GM19463 (cell line): ENCODE measurements at regions not wholly inside any gene's neighbourhood (a gene's known extent, or its start where the extent isn't known, plus 50 kb on each side); places are given as distances from the start of the nearest gene placed in this dataset.

ENCODE experiments used
- ATAC-seq: cut with Tn5 transposase; IDR thresholded peaks from one replicate; pipeline ENCODE4 v1.9.1; 2021; ENCODE audit warnings: mild to moderate bottlenecking, moderate library complexity; ENCODE audit not compliant: unreplicated experiment

DNA sequence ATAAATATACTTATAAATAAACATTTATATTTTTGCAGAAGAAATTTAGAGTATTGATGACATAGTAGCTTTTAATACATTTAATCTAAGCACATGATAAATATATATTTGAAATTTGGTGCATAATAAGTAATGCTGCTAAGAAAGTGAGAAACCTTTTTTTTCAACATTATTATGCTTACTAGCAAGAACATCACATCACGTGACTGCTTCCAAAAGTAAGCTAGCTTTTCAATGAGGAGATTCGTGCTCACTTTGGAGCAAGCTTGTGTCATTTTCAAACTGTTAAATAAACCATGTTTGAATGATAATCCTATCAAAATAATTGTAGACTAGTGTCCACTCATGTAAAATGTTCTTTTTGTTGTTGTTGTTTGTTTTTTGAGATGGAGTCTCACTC is 109.0 kb upstream of the SLC4A7 start:
- no peak for ATAC-seq

DNA sequence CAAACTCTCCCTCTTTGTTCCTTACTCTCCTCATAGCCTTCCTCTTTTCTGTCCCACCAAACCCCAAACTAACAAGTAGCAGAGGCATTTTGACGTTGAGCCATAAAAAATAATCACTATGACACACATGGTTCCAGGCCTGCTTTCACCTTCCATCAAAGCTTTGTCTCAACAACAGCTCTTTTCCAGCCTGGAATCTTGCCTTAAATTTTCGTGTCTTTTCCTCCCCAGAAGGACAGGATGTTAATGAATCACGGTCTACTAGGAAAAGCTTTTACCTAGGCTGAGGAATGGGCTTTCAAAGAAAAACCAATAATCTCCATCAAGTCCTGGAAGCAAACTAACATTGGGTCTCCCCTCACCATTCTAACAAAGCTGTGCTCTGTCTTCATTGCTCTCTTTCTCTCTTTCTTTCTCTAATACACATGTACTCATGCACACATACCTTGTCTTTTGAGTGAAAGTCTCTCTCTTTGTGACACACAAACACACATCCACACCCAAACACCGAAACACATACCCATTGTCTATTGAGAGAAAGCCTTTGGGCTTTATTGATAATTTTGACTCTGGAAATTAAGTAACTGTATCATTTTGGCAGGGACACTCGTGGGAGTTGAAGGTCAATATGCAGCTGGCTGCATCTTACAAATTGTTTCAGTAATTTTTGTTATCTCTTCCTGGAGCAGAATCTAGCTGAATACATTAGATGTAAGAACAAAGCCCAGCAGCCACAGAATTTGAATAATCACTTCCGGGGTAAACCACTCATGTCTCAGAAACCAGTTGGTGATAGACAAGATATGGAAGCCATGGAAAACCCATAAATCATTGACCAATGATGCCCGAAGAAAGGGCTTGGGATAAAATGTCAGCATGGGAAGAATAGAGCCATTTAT is 107.4 kb upstream of the SLC4A7 start:
- peak; percentile 35 for ATAC-seq

DNA sequence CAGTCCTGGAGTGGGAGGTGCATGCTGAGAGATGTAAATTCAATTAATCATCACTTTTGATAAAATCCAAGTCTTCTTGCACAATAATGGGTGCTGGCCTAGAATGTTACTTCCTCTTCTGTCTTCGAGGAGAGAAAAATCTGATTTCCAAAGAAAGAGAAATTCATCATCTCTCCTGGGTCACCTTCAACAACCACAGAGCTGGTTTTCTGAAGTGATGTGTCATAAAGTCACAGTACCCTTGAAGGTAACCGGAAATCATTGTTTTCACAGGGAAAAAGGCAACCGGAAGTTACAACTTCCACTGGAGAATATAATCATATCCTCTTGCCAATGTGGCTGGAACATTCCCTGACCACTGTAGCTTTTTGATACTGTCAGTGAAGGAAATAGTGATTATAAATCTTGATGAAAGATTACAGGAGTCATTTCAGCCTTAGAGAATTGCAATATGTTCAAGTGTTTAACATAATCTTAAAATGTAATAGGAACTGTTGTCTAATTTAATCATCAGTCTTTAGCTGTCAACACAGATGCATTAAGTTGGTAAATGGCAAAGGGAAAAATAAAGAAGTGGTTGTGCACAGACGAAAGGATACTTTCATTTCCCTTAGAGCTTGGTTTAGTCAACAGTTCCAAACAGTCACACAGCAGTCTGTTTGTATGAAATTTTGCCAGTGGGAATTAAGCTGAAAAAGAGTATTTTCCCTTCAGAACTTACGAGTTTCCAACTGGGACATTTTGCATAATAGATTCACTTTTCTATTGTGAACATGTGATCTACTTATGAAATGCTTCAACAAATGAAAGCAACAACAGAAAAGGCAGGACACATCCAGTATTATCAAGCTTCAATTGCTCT is 106.5 kb upstream of the SLC4A7 start:
- ATAC-seq: no peak

DNA sequence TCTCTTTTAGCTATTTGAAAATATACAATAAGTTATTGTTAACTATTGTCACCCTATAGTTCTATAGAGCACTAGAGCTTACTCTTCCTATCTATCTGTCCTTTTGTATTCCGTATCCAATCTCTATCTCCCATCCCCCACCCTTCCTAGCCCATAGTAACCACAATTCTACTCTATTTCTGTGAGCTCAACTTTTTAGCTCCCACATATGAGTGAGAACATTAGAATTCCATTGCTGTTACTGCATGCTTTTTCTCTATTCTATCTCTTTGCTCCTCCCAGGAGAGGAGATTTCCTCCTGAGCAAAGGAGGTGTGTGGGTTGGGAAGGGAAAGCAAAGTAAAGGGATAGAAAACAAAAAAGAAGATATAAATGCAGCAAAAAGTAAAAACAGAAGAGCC is 105.6 kb upstream of the SLC4A7 start:
- ATAC-seq: no peak

DNA sequence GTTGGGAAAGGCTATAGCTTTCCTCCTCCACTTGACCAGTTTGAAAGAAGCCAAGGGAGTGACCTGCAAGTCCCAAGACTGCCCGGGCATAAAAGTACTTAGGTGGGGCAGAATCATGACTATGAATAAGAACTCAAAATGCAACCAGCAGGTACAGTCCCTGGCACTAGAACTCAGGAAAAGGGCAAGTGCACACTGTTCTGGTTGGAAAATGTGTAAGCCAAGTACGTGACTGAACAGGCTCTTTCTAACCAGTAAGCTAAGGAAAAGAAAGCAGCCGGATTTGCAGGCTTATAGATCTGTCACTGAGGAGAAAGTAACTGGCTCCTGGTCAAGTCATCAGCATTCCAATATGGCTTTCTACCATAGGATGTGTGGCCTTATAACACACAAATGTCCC is 101.2 kb upstream of the SLC4A7 start:
- ATAC-seq: no peak

DNA sequence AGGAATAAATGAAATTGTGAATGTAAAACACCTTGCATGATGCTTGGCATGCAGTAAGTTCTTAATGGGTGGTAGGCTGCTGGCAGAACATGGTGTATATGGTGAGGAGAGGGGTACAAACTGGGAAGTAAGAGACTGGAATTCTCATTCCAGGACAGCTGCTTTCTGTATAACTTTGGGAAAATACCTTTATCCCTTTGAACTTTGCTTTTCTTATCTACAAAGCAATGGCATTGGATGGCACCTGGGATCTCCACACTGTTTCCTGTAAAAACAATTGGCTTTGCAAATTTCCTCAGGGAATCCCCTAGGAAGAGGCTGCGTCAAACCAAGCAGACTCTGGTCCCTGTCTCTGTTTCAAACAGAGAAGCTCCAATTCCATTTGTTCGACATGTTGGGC is 100.7 kb upstream of the SLC4A7 start:
- no peak for ATAC-seq

DNA sequence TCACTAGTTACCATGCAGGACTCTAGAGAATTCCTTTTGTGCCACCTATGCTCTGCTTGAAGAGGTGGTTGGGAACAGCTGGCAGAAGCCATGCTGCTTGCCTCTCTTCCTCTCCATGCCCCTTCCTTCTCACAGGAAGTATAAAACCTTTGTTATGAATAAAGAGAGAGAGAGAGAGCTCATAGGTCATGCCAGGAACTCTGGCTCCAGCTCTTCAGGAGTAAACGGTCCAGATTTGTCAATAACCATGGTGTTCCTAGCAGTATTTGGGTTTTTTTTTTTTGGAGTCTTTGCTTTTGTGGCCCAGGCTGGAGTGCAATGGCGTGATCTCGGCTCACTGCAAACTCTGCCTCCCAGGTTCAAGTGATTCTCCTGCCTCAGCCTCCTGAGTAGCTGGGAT is 97.7 kb upstream of the SLC4A7 start:
- ATAC-seq: no peak

DNA sequence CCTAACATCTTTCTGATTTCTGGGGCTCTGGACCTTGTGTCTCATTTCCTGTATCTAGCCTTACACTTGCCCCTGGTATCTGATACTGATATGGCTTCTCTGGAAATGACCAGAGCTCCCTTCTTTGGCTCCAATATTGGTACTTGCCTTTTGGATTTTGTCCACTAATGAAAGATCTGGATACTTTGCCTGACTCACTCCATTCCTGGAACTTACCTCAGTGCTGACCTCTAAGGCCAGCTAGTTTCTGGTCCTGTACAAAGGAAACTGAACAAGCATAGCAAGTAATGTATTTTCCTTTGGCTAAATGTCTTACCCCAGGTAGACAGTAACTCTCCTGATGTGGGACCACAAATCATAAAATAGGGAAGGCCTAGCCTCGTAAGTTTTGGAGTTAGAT is 93.8 kb upstream of the SLC4A7 start:
- no peak for ATAC-seq

DNA sequence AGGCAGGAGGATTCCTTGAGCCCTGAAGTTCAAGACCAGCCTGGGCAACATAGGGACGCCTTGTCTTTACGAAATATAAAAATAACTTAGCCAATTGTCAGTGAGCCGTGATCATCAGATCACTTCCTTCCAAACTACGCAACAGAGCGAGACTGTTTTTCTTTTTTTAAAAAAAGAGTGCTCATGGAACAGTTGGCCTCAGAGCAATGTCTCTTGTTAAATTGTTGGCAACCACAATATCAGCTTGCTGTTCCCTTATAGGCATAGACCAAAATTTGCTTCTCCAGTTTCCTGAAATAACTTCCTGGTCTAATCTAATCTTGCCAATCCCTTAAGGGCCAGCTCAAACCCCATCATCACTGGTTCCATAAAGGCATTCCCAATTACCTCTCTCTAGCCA is 93.3 kb upstream of the SLC4A7 start:
- ATAC-seq: no peak

DNA sequence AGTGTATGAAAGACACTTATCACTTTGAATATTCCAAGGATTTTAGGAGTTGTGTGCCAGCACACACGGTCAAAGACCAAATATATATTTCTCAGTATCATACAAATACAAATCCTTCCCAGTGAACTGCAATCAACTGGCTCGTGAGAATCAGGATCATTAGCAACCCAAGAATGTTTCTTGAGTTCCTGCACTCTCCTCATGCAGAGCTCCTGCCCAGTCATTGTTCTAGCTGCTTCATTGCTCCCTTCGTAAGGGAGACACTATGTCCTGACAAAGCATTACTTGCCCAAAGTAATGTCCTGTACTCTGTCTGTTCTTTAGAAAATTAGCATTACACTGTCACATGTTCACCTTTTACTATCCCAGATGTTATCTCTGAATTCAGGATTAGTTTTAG is 92.0 kb upstream of the SLC4A7 start:
- ATAC-seq: no peak

DNA sequence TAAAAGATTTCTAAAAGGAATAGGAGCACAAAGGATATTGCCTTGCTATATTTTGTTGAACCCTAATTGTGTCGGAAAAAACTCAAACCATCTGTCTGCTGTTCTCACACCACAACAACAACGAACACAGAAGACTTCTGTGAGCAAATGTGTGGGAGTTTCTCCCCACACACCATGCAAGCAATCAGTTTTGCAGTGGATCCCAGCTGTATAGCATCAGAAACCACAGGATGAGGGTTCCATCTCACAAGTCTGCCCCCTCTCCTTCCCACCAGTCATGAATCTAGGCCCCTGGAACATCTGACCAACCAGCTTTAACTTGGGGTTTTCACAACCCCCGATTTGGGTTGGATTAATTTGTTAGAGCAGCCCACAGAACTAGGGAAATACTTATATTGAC is 91.3 kb upstream of the SLC4A7 start:
- ATAC-seq: no peak

DNA sequence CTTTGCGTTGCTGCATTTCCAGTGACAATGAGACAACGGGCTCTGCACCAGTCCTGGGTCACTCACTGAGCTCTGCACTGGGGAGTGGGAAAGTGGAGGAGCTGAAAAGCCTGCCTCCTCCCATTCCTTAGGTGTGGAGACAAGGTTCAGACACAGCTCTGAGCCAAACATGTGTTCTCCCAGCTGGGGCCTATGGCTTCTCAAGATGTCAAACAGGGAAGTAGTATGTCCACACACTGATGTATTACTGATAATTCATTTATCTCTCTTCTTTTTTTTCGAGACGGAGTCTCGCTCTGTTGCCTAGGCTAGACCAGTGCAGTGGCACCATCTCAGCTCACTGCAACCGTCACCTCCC is 90.2 kb upstream of the SLC4A7 start:
- no peak for ATAC-seq

DNA sequence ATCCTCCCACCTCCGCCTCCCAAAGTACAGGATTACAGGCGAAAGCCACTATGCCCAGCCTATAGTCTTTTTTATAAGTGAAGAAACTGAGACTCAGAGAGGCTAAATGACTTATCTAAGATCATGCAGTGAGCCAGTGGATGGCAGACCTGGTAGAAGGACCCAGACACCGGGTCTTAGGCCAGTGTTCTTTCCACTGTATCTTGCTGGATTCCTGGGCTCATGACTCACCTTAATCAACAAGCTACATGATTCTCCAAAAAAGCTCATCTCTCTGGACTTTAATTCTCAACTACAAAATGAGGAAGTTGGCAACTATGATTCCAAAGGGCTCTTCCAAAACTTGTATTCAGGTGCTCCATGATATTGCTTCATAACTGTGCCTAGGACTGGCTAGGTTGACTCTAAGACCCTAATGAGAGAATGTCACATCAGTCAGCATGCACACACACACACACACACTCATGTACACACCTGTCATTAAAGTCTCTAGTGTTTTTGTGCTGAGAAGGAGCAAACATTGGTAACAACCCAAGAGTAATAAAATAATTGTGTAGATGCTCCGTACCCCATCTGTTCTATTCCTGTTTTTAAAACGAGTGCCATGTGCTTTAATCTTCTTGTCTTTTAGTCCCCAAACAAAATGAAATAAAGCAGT is 89.7 kb upstream of the SLC4A7 start:
- ATAC-seq: no peak

DNA sequence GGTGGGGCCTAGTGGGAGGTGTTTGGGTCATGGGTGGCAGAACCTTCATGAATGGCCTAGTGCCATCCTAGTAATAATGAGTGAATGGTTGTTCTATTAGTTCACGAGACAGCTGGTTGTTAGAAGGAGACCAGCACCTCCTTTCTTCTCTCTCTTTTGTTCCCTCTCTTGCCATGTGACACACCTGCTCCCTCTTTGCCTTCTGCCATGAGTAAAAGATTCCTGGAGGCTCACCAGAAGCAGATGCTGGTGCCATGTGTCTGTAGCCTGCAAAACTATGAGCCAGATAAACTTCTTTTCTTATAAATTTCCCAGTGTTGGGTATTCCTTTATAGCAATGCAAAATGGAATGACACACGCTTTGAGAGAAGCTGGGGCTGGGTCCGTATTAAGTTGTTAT is 89.0 kb upstream of the SLC4A7 start:
- no peak for ATAC-seq

DNA sequence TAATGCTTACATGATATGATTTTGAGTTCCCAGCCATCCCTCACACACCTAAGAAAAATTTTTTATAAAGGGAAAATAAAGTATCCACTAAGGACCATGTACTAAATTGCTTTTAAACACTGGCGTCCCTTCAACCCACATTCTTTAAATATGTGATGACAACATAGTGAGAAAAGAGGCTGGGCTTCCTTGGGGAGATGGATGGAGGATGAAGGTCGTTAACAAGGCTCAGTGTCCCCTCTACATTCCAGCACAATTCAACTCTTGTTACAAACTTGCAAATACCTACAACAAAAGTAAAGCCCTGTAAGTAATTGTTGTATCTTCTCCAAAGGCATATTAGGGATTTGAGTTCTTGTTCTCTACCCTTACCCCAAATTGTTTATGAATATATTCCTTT is 87.2 kb upstream of the SLC4A7 start:
- no peak for ATAC-seq

DNA sequence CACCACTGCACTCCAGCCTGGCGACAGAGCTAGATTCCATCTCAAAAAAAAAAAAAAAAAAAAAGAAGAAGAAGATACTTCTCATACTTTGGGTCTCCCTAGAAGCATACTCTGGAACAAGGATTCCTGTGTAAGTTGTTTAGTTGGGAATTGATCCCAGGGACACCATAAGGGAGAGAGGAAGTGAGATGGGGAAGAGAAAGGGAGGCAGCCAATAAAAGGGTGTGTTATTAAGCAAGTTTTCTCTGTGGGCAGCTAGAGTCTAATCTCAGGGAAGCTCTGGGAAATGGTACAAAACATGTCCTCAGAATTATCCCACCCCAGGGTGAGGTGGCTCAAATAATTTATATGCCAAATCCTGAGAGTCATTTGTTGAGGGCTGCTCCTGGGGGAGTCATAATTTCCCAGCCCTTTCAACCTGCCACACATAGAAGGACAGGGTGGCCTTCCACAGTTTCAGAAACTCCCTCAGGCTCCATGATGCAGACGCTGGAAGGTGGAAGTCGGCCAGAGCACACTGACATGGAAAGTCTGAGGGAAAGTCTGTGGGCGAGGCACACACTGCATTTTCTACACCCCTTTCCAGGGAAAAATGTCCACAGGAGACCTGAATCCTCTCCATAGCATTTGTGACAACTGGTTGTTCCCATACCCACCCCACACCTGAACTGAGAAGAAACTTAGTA is 86.4 kb upstream of the SLC4A7 start:
- ATAC-seq: no peak

DNA sequence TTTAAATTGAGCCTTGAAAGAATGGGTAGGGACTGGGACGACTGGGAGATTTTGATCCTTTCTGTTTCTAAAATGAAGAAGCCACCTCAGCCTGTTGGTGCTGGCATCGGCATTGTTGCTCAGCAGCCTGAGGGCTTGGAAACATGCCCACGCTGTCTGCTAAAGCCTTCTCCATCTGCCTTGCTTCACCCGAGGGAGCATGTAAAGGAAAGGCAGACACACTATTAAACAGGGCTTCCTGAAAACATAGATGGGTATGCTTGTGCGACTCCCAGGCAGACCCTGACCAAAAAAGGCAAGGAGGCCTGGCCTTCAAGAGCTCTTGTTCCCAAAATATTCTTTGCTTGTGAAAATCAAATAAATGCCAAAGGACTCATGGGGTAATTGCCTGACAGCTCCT is 84.2 kb upstream of the SLC4A7 start:
- ATAC-seq: no peak

DNA sequence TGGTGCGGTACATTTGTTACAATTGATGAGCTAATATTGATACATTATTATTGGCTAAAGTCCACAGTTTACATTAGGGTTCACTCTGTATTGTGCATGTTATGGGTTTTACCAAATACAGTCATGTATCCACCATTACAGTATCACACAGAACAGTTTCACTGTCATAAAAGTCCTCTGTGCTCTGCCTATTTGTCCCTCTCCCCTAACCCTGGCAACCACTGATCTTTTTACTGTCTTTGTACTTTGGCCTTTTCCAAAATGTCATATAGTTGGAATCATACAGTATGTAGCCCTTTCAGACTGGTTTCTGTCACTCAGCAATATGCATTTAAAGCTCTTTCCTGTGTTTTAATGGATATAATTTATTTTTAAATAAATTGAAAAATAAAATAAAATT is 83.1 kb upstream of the SLC4A7 start:
- no peak for ATAC-seq

DNA sequence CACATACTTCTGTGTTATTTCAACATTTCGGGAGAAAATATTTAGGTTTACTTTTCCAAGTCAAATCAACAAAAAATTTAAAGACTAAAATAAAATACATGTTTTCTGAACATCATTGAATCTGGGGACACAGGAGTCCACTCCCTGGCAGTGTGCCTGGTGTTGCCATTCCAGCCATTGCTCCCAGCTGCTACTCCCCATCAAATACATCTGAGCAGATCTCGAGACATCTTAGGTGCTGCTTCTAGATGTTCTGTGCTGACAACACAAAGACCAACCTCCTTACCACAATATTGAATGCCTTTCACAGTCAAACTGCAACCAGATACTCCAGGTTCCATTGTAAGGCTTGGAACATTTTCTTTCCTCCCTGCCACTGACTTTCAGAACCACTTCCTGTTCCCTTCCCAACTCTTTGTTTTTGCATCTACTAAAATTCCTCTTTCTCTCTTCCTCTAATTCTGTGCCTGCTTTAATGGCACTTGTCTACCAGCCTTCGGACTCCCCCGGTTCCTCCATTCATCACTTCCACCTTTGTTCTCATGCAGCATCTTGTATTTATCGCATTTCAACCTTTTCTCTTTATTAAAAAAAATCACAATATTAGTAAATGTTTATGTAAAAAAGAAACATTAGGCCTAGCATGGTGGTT is 81.1 kb upstream of the SLC4A7 start:
- ATAC-seq: no peak

DNA sequence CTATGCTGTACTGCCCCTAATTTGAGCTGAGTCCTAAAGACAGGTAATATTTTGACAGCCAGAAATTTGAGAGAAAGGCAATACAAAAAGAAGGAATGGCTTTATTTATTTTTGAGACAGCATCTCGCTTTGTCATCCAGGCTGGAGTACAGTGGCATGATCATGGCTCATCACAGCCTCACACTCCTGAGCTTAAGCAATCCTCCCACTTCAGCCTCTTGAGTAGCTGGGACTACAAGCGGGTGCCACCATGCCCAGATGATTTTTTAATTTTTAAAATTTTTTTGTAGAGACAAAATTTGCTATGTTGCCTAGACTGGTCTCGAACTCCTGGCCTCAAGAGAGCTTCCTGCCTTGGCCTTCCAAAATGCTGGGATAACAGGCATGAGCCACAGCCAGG is 77.4 kb upstream of the SLC4A7 start:
- no peak for ATAC-seq
